K562 (cell line): ENCODE measurements at regions not wholly inside any gene's neighbourhood (a gene's known extent, or its start where the extent isn't known, plus 50 kb on each side); places are given as distances from the start of the nearest gene placed in this dataset.

Experiments
- ATAC-seq: fragments of 200-7000 bp; cut with Tn5 transposase; 3 replicates; pipeline ENCODE4 v1.9.1; 2020; ENCODE audit warnings: moderate library complexity
- BruUV-seq: library from RNA; stranded (reverse); fragments of 400-500 nt; replicated peaks from 2 replicates; lab custom pipeline; 2021; lab: Mats Ljungman, UMichigan
- CTCF ChIA-PET: fragments of 300-600 bp; formaldehyde crosslinking; extraction: SDS; loops from one replicate; lab custom pipeline; 2021; ENCODE audit warnings: low intra/inter-chr PET ratio; lab: Yijun Ruan, JAX
- POLR2A ChIA-PET: fragments of 300-600, 350-650 bp; sonication (Branson Sonifier 250); formaldehyde crosslinking; extraction: SDS; loops from one replicate; lab custom pipeline; 2021; ENCODE audit warnings: antibody characterized with exemption, inconsistent platforms; lab: Yijun Ruan, JAX
- DNase-seq, 4 experiments: peaks; one replicate each; pipeline versions ENCODE4 v3.0.0 to v3.0.0-alpha.2; 2011 to 2018; ENCODE audit warnings: low spot score in 3 of 4, mixed read lengths in 3 of 4; ENCODE audit errors: extremely low read depth in 1 of 4
- FAIRE-seq: peaks from 2 replicates; lab custom pipeline; 2011; peaks lifted over from hg19 to GRCh38; lab: Jason Lieb, UNC
- H2AFZ ChIP-seq: 2 replicates; pipeline ENCODE4 v1.6.0; 2011; ENCODE audit warnings: low read depth, low read length, control low read depth, inconsistent platforms
- H3K27ac ChIP-seq: fragments of 200-600 bp; 3 replicates; pipeline ENCODE4 v1.8.0; 2011; ENCODE audit warnings: low read depth, mild to moderate bottlenecking, control low read depth, inconsistent platforms, low read length, moderate library complexity, mixed read lengths; ENCODE audit errors: extremely low read depth
- H3K27me3 ChIP-seq, 2 experiments: fragments of 300-600 bp in 1 of 2; 2 replicates in 1 of 2; 3 replicates in 1 of 2; pipeline versions ENCODE4 v1.6.0 to v1.8.0; 2011; ENCODE audit warnings: inconsistent platforms in 2 of 2, low read length in 2 of 2, mild to moderate bottlenecking in 1 of 2, mixed read lengths in 1 of 2, moderate library complexity in 1 of 2; ENCODE audit not compliant: control insufficient read depth in 2 of 2, insufficient read depth in 2 of 2
- H3K36me3 ChIP-seq: fragments of 300-600 bp; 3 replicates; pipeline ENCODE4 v1.8.0; 2011; ENCODE audit warnings: mild to moderate bottlenecking, low read length, inconsistent platforms; ENCODE audit not compliant: control insufficient read depth, insufficient read depth
- H3K4me1 ChIP-seq, 2 experiments: fragments of 200-600 bp in 1 of 2; replicated peaks in 1 of 2; 2 replicates in 1 of 2; 3 replicates in 1 of 2; pipeline versions ENCODE4 v1.5.1 to v1.8.0; 2011; ENCODE audit warnings: inconsistent platforms in 2 of 2, low read length in 2 of 2, mild to moderate bottlenecking in 1 of 2, mixed read lengths in 1 of 2, moderate library complexity in 1 of 2; ENCODE audit not compliant: control insufficient read depth in 2 of 2, insufficient read depth in 2 of 2
- H3K4me2 ChIP-seq: 2 replicates; pipeline ENCODE4 v1.6.1; 2011; ENCODE audit warnings: low read length, control low read depth, inconsistent platforms, mixed read lengths; ENCODE audit not compliant: insufficient read depth
- H3K4me3 ChIP-seq: fragments of 200-600 bp; sonication (generic), shearing (Covaris generic); 2 replicates; pipeline ENCODE4 v1.5.1; 2016; ENCODE audit warnings: control low read depth, inconsistent platforms
- H3K79me2 ChIP-seq: fragments of 200-600 bp; 3 replicates; pipeline ENCODE4 v1.8.0; 2011; ENCODE audit warnings: low read length, inconsistent platforms; ENCODE audit not compliant: control insufficient read depth, insufficient read depth
- H3K9ac ChIP-seq, 2 experiments: 2 replicates each; pipeline versions ENCODE4 v1.6.0 to v1.6.1; 2011; ENCODE audit warnings: low read depth in 2 of 2, low read length in 2 of 2, control low read depth in 1 of 2, inconsistent platforms in 1 of 2, mild to moderate bottlenecking in 1 of 2, mixed read lengths in 1 of 2; ENCODE audit not compliant: insufficient read depth in 1 of 2
- H3K9me1 ChIP-seq: one replicate; pipeline ENCODE4 v1.6.0; 2011; ENCODE audit warnings: inconsistent platforms, mild to moderate bottlenecking, low read length, moderate library complexity; ENCODE audit not compliant: control insufficient read depth, insufficient read depth
- H3K9me3 ChIP-seq: replicated peaks from 2 replicates; pipeline ENCODE4 v1.5.1; 2011; ENCODE audit warnings: low read depth, low read length, inconsistent platforms; ENCODE audit not compliant: control insufficient read depth, insufficient read depth
- H4K20me1 ChIP-seq: replicated peaks from 2 replicates; pipeline ENCODE4 v1.6.1; 2011; ENCODE audit warnings: low read length, inconsistent platforms, mixed read lengths; ENCODE audit not compliant: control insufficient read depth, insufficient read depth
- ATF4 ChIP-seq: fragments of 450-650 bp; formaldehyde crosslinking; IDR thresholded peaks from 2 replicates; pipeline ENCODE4 v1.4.0; 2022; ENCODE audit warnings: mild to moderate bottlenecking, moderate library complexity
- ATF7 ChIP-seq: fragments of 450-650 bp; IDR thresholded peaks from 2 replicates; pipeline ENCODE4 v1.7.1; 2014; ENCODE audit warnings: mild to moderate bottlenecking, moderate library complexity
- EZH2 ChIP-seq: IDR thresholded peaks from 2 replicates; pipeline ENCODE4 v1.6.1; 2012; ENCODE audit warnings: low read depth, mild to moderate bottlenecking, inconsistent platforms, low read length, borderline replicate concordance
- GMEB1 ChIP-seq: fragments of 250-450 bp; sonication (Bioruptor Pico); IDR thresholded peaks from 2 replicates; pipeline ENCODE4 v1.4.0; 2020; ENCODE audit warnings: mild to moderate bottlenecking
- MCM5 ChIP-seq: fragments of 450-650 bp; IDR thresholded peaks from 2 replicates; pipeline ENCODE4 v1.6.1; 2016; ENCODE audit warnings: low read depth
- MED1 ChIP-seq: sonication (generic); formaldehyde crosslinking; IDR thresholded peaks from 2 replicates; pipeline ENCODE4 v1.8.1; 2023; ENCODE audit warnings: missing genetic modification reagents, borderline replicate concordance
- NUFIP1 ChIP-seq: fragments of 450-650 bp; IDR thresholded peaks from 2 replicates; pipeline ENCODE4 v1.6.1; 2018; ENCODE audit not compliant: partially characterized antibody
- POLR3G ChIP-seq: IDR thresholded peaks from 2 replicates; pipeline ENCODE4 v1.6.1; 2011; ENCODE audit not compliant: insufficient read length, insufficient replicate concordance; ENCODE audit errors: extremely low read depth
- RBBP5 ChIP-seq: fragments of 200-600 bp; sonication (generic); IDR thresholded peaks from 2 replicates; pipeline ENCODE4 v1.6.1; 2012; ENCODE audit warnings: borderline replicate concordance, mild to moderate bottlenecking, low read length, control low read depth, inconsistent platforms; ENCODE audit not compliant: insufficient read depth, poor library complexity, severe bottlenecking
- RREB1 ChIP-seq: fragments of 250-450 bp; sonication (Bioruptor Pico); IDR thresholded peaks from 2 replicates; pipeline ENCODE4 v1.4.0; 2020
- THRB ChIP-seq: fragments of 450-650 bp; formaldehyde crosslinking; conservative IDR thresholded peaks from 2 replicates; pipeline ENCODE4 v1.4.0; 2022; ENCODE audit warnings: mild to moderate bottlenecking, missing genetic modification characterization
- U2AF1 ChIP-seq: fragments of 200-400 bp; formaldehyde crosslinking; optimal IDR thresholded peaks from 2 replicates; pipeline ENCODE3; 2017; ENCODE audit warnings: mild to moderate bottlenecking, low read depth, low read length, moderate library complexity
- in situ Hi-C: fragments of 300-500 bp; cut with MboI; formaldehyde crosslinking; loops from 4 replicates; pipeline ENCODE4 v1.15.0; 2018; ENCODE audit warnings: inconsistent platforms, mixed read lengths
- intact Hi-C: fragments of 100-400 bp; cut with micrococcal nuclease; formaldehyde crosslinking; loops from 2 replicates; pipeline ENCODE4 v1.14.2; 2022

GRCh38 chr3:167898091-167898490 lies 162.6 kb downstream of the SERPINI1 start:
- POLR2A ChIA-PET = interaction anchor here (0.9 to 1.4 kb wide), 2 partner anchors 9 to 479 kb away, joined by 3 to 4 read pairs; no protein-coding TSS in a partner anchor
- no peak for ATAC-seq
- in situ Hi-C loops = no loop called here
- DNase-seq = no peak
- BruUV-seq = no TSS peak
- CTCF ChIA-PET = no interaction called here
- Histone ChIP-seq H3K36me3 (no peaks in the 10 kb centered on the region), H3K9me3 (no peaks in the 10 kb centered on the region), H3K4me3 (no peak overlapping the region), H4K20me1 (no peaks in the 10 kb centered on the region), H3K79me2 (no peaks in the 10 kb centered on the region), H3K4me2 (no peak overlapping the region), H3K27me3 (no peaks in the 10 kb centered on the region), H3K9ac (no peak overlapping the region), H3K4me1 (no peaks in the 10 kb centered on the region), H3K27ac (no peak overlapping the region), H3K9me1 (no peaks in the 10 kb centered on the region), H2AFZ (no peak overlapping the region)
- TF ChIP-seq EZH2 (no peak), POLR3G (no peak), U2AF1 (no peak), MCM5 (no peak), RBBP5 (no peak), MED1 (CRISPR knock-in tag) (no peak), ATF7 (no peak), NUFIP1 (no peak), RREB1 (CRISPR knock-in tag) (no peak), THRB (CRISPR knock-in tag) (no peak), ATF4 (CRISPR knock-in tag) (no peak), GMEB1 (CRISPR knock-in tag) (no peak)
- FAIRE-seq = no peak
- intact Hi-C loops = no loop called here
